NT2/D1 (cell line): ENCODE measurements at regions not wholly inside any gene's neighbourhood (a gene's known extent, or its start where the extent isn't known, plus 50 kb on each side); places are given as distances from the start of the nearest gene placed in this dataset.

ENCODE experiments used
- SUZ12 ChIP-seq: IDR thresholded peaks from 2 replicates; pipeline ENCODE4 v1.6.1; 2011; ENCODE audit not compliant: insufficient read length, insufficient read depth; ENCODE audit errors: extremely low read depth
- YY1 ChIP-seq: IDR thresholded peaks from 2 replicates; pipeline ENCODE4 v1.6.1; 2011; ENCODE audit not compliant: insufficient read length, insufficient read depth
- ZNF274 ChIP-seq: IDR thresholded peaks from 2 replicates; pipeline ENCODE4 v1.6.1; 2011; ENCODE audit warnings: mild to moderate bottlenecking, low read depth, low read length

DNA sequence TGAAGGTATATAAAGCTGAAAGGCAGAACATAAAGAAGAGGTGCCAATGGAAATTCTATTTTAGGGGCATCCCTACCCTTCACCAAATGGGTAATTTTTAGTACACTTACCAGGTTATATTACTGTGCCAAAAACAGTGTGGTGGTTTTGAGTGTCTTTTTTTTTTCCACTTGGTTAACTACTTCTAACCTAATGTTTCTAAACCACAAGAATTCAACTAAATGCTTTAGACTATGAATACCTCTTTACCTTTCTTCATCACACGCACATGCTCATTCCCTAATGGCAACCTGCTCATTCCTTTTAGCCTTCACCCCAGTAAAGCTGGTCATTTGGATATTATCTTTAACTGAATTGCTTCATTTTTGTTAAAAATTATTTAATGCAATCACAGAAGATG lies 215.6 kb downstream of the PIK3R1 start:
- no peak for TF ChIP-seq YY1
- TF ChIP-seq SUZ12 = no peak
- TF ChIP-seq ZNF274 = no peak
